HEK293 (cell line): ENCODE measurements at regions not wholly inside any gene's neighbourhood (a gene's known extent, or its start where the extent isn't known, plus 50 kb on each side); places are given as distances from the start of the nearest gene placed in this dataset.

Experiments
- CTCF ChIP-seq: fragments of 450-650 bp; formaldehyde crosslinking; IDR thresholded peaks from 2 replicates; pipeline ENCODE4 v1.5.1; 2016; ENCODE audit warnings: missing biosample characterization, missing genetic modification characterization
- ZNF274 ChIP-seq, 2 experiments: fragments of 200-500 bp in 1 of 2; fragments of 450-650 bp in 1 of 2; sonication (Bioruptor generic) in 1 of 2; formaldehyde crosslinking in 1 of 2; IDR thresholded peaks; 2 replicates each; pipeline versions ENCODE4 v1.5.1 to v1.6.1; 2014 to 2016; ENCODE audit warnings: borderline replicate concordance in 1 of 2, inconsistent platforms in 1 of 2, low read length in 1 of 2, missing biosample characterization in 1 of 2, missing genetic modification characterization in 1 of 2
- ZNF549 ChIP-seq: fragments of 450-650 bp; IDR thresholded peaks from 2 replicates; pipeline ENCODE4 v1.5.1; 2018; ENCODE audit warnings: missing biosample characterization, missing genetic modification characterization, mild to moderate bottlenecking, inconsistent platforms, moderate library complexity

GRCh38 chr4:35591035-35591434 is 653.3 kb downstream of the ARAP2 start:
- TF ChIP-seq CTCF (tag by site-specific recombination) (no peak), ZNF274 (IDR thresholded peaks at IDR 0.05; ENCODE audit: low read length) (no peak), ZNF274 (tag by site-specific recombination; IDR thresholded peaks at IDR 0.05; ENCODE audit: borderline replicate concordance) (no peak), ZNF549 (tag by site-specific recombination) (no peak)
